A549 (cell line): ENCODE measurements at regions not wholly inside any gene's neighbourhood (a gene's known extent, or its start where the extent isn't known, plus 50 kb on each side); places are given as distances from the start of the nearest gene placed in this dataset.
A peak's percentile ranks its signal among the peaks of the same experiment; 100 is the strongest.

Experiments
- ATAC-seq, 2 experiments: fragments of 200-7000 bp in 1 of 2; fragments of >200 bp in 1 of 2; cut with Nextera tagmentation in 1 of 2; cut with Tn5 transposase in 1 of 2; 3 replicates each; pipeline versions ENCODE4 v1.8.0 to v1.9.1; 2018 to 2020; ENCODE audit warnings: mild to moderate bottlenecking in 1 of 2, moderate library complexity in 1 of 2
- CTCF ChIA-PET: fragments of 300-600 bp; sonication (Branson Sonifier 250); formaldehyde crosslinking; extraction: SDS; loops from one replicate; lab custom pipeline; 2021; ENCODE audit warnings: antibody characterized with exemption, inconsistent platforms; lab: Yijun Ruan, JAX
- POLR2A ChIA-PET: fragments of 350-600 bp; formaldehyde crosslinking; extraction: SDS; loops from one replicate; lab custom pipeline; 2021; ENCODE audit warnings: antibody characterized with exemption, inconsistent platforms; lab: Yijun Ruan, JAX
- DNase-seq, 2 experiments: peaks; one replicate each; pipeline versions ENCODE4 v3.0.0 to v3.0.0-alpha.2; 2011 to 2016; ENCODE audit warnings: low read depth in 1 of 2, low spot score in 1 of 2
- FAIRE-seq: peaks from 2 replicates; lab custom pipeline; 2011; peaks lifted over from hg19 to GRCh38; lab: Jason Lieb, UNC
- H3K27ac ChIP-seq, 2 experiments: fragments of >200 bp; sonication (Bioruptor Twin); formaldehyde crosslinking; 3 replicates each; pipeline ENCODE4 v1.5.1; 2016 to 2017
- H3K4me1 ChIP-seq: fragments of >200 bp; sonication (Bioruptor Twin); formaldehyde crosslinking; 3 replicates; pipeline ENCODE4 v1.6.1; 2016
- H3K4me2 ChIP-seq: fragments of >200 bp; sonication (Bioruptor Twin); formaldehyde crosslinking; 3 replicates; pipeline ENCODE4 v1.6.1; 2016
- H3K4me3 ChIP-seq: fragments of >200 bp; sonication (Bioruptor Twin); formaldehyde crosslinking; 3 replicates; pipeline ENCODE4 v1.5.1; 2016
- H3K9me3 ChIP-seq: fragments of >200 bp; sonication (Bioruptor Twin); formaldehyde crosslinking; 3 replicates; pipeline ENCODE4 v1.6.1; 2016
- BCL3 ChIP-seq: fragments of >200 bp; sonication (Bioruptor Twin); formaldehyde crosslinking; IDR thresholded peaks from 3 replicates; pipeline ENCODE4 v1.6.1; 2016
- CEBPB ChIP-seq, 2 experiments: fragments of >200 bp in 1 of 2; sonication (Bioruptor Twin) in 1 of 2; formaldehyde crosslinking in 1 of 2; IDR thresholded peaks; 2 replicates each; pipeline ENCODE4 v1.6.1; 2012 to 2016
- CHD2 ChIP-seq: fragments of 150-350 bp; IDR thresholded peaks from 2 replicates; pipeline ENCODE4 v1.6.1; 2014; ENCODE audit warnings: low read length; ENCODE audit not compliant: partially characterized antibody
- E2F6 ChIP-seq: IDR thresholded peaks from 2 replicates; pipeline ENCODE4 v1.6.1; 2012; ENCODE audit warnings: low read depth, borderline replicate concordance
- ELK1 ChIP-seq: fragments of 150-350 bp; IDR thresholded peaks from 2 replicates; pipeline ENCODE4 v1.6.1; 2014; ENCODE audit warnings: low read depth, mild to moderate bottlenecking, low read length
- EP300 ChIP-seq, 2 experiments: fragments of >200 bp; sonication (Bioruptor Twin); formaldehyde crosslinking; IDR thresholded peaks; 2 replicates in 1 of 2; 3 replicates in 1 of 2; pipeline ENCODE4 v1.6.1; 2016 to 2017
- FOSL2 ChIP-seq, 2 experiments: fragments of 450-650 bp in 1 of 2; fragments of >200 bp in 1 of 2; sonication (Bioruptor Twin) in 1 of 2; formaldehyde crosslinking; IDR thresholded peaks; 2 replicates each; pipeline versions ENCODE4 v1.5.0 to v1.6.1; 2016 to 2020; ENCODE audit warnings: mild to moderate bottlenecking in 1 of 2, moderate library complexity in 1 of 2
- FOXS1 ChIP-seq: fragments of 250-450 bp; sonication (Bioruptor Pico); IDR thresholded peaks from 2 replicates; pipeline ENCODE4 v1.5.0; 2020; ENCODE audit warnings: mild to moderate bottlenecking, moderate library complexity
- GATA3 ChIP-seq: IDR thresholded peaks from 2 replicates; pipeline ENCODE4 v1.6.1; 2012; ENCODE audit warnings: borderline replicate concordance
- HES2 ChIP-seq: fragments of >200 bp; sonication (Bioruptor Twin); formaldehyde crosslinking; IDR thresholded peaks from 2 replicates; pipeline ENCODE4 v1.6.1; 2016
- HMGXB4 ChIP-seq: fragments of 250-450 bp; sonication (Bioruptor Pico); IDR thresholded peaks from 2 replicates; pipeline ENCODE4 v1.5.0; 2021; ENCODE audit warnings: mild to moderate bottlenecking, moderate library complexity, borderline replicate concordance
- HOXB13 ChIP-seq: fragments of 250-450 bp; sonication (Bioruptor Pico); IDR thresholded peaks from 2 replicates; pipeline ENCODE4 v1.5.0; 2020; ENCODE audit warnings: low read depth, mild to moderate bottlenecking, moderate library complexity
- HOXB5 ChIP-seq: fragments of 250-450 bp; sonication (Bioruptor Pico); IDR thresholded peaks from 2 replicates; pipeline ENCODE4 v1.5.0; 2020; ENCODE audit warnings: mild to moderate bottlenecking, moderate library complexity
- KDM1A ChIP-seq: fragments of 200-600 bp; sonication (generic); IDR thresholded peaks from 2 replicates; pipeline ENCODE4 v1.6.1; 2016; ENCODE audit warnings: low read depth, mild to moderate bottlenecking
- MAFK ChIP-seq: fragments of 450-650 bp; IDR thresholded peaks from 2 replicates; pipeline ENCODE4 v1.6.1; 2014; ENCODE audit not compliant: partially characterized antibody
- POLR2AphosphoS2 ChIP-seq: conservative IDR thresholded peaks from 2 replicates; pipeline ENCODE4 v1.6.1; 2012; ENCODE audit warnings: low read length, improper control_type of control experiment, inconsistent platforms
- RAD21 ChIP-seq, 2 experiments: fragments of >200 bp in 1 of 2; sonication (Bioruptor Twin) in 1 of 2; formaldehyde crosslinking in 1 of 2; IDR thresholded peaks in 1 of 2; conservative IDR thresholded peaks in 1 of 2; 2 replicates in 1 of 2; 3 replicates in 1 of 2; pipeline ENCODE4 v1.6.1; 2012 to 2018; ENCODE audit warnings: inconsistent platforms in 1 of 2
- RFX5 ChIP-seq: fragments of 450-650 bp; IDR thresholded peaks from 2 replicates; pipeline ENCODE4 v1.7.1; 2014; ENCODE audit warnings: antibody characterized with exemption, mild to moderate bottlenecking, moderate library complexity
- SMC3 ChIP-seq: fragments of >200 bp; sonication (Bioruptor Twin); formaldehyde crosslinking; IDR thresholded peaks from 3 replicates; pipeline ENCODE4 v1.6.1; 2018; ENCODE audit warnings: inconsistent platforms
- TFCP2L1 ChIP-seq: fragments of 250-450 bp; sonication (Bioruptor Pico); IDR thresholded peaks from 2 replicates; pipeline ENCODE4 v1.5.0; 2021; ENCODE audit warnings: mild to moderate bottlenecking
- TP53 ChIP-seq: fragments of 250-450 bp; sonication (Bioruptor Pico); IDR thresholded peaks from 2 replicates; pipeline ENCODE4 v1.5.0; 2021; ENCODE audit warnings: mild to moderate bottlenecking, moderate library complexity
- USF2 ChIP-seq: fragments of 450-650 bp; IDR thresholded peaks from 2 replicates; pipeline ENCODE4 v1.6.1; 2014; ENCODE audit warnings: antibody characterized with exemption
- ZFP36 ChIP-seq: fragments of 450-650 bp; IDR thresholded peaks from 2 replicates; pipeline ENCODE4 v1.6.1; 2014; ENCODE audit warnings: borderline replicate concordance; ENCODE audit not compliant: partially characterized antibody
- WGBS: methylation state at CpG from one replicate; pipeline ENCODE4 v1.1.6; 2017; ENCODE audit errors: missing lambda C conversion rate; 5-methylcytosine and 5-hydroxymethylcytosine counted together

- TF ChIP-seq RAD21 (conservative IDR thresholded peaks at IDR 0.05 in 1 of 2, IDR thresholded peaks at IDR 0.05 in 1 of 2) (no peak), E2F6 (no peak), CHD2 (no peak), EP300 (IDR thresholded peaks at IDR 0.05) (no peak), FOXS1 (CRISPR knock-in tag) (no peak), BCL3 (no peak), HOXB5 (CRISPR knock-in tag) (no peak), POLR2AphosphoS2 (no peak), HES2 (no peak), RFX5 (no peak), MAFK (peak; percentile 100), TFCP2L1 (no peak)
Observed at GRCh38 chr5:74342948-74343682, 297.4 kb downstream of the ENC1 start (continued).

- Histone ChIP-seq H3K4me1 (peaks cover 27% of the 10 kb centered on the region), H3K27ac (peak overlapping the region; percentile 41 to 54; a peak in 4 of 6 replicates), H3K4me3 (no peak overlapping the region), H3K9me3 (0 out of 3 replicates have a peak, but pooled peaks cover 3% of the 10 kb centered on the region), H3K4me2 (peak overlapping the region; percentile 38)
- WGBS = 0% methylated on average over 2 of the region's 2 CpGs
- FAIRE-seq = no peak
- POLR2A ChIA-PET = interaction anchor here (0.9 kb wide), 1 partner anchor 299 kb away, joined by 3 read pairs; the partner anchor contains the start of gene ENC1
- no peak for DNase-seq
- no peak for ATAC-seq
- TF ChIP-seq TP53 (CRISPR knock-in tag) (no peak), KDM1A (no peak), ZFP36 (no peak), SMC3 (no peak), GATA3 (no peak), ELK1 (no peak), HOXB5 (CRISPR knock-in tag) (no peak), HOXB13 (CRISPR knock-in tag) (no peak), FOSL2 (IDR thresholded peaks at IDR 0.05) (no peak), FOSL2 (CRISPR knock-in tag; IDR thresholded peaks at IDR 0.05) (no peak), RAD21 (conservative IDR thresholded peaks at IDR 0.05 in 1 of 2, IDR thresholded peaks at IDR 0.05 in 1 of 2) (no peak), USF2 (no peak), HMGXB4 (CRISPR knock-in tag) (no peak), CEBPB (IDR thresholded peaks at IDR 0.05) (no peak)
- CTCF ChIA-PET = interaction anchor here (0.9 to 1.8 kb wide), 2 partner anchors 10 to 299 kb away, joined by 3 to 5 read pairs; no protein-coding TSS in a partner anchor
Observed at GRCh38 chr5:74342182-74342581, 298.3 kb downstream of the ENC1 start.
